PC-9 (cell line): ENCODE measurements at regions not wholly inside any gene's neighbourhood (a gene's known extent, or its start where the extent isn't known, plus 50 kb on each side); places are given as distances from the start of the nearest gene placed in this dataset.
A peak's percentile ranks its signal among the peaks of the same experiment; 100 is the strongest.

Source experiments
- BruUV-seq: library from RNA; stranded (reverse); fragments of 400-500 nt; replicated peaks from 2 replicates; lab custom pipeline; 2021; lab: Mats Ljungman, UMichigan
- CTCF ChIA-PET: fragments of 300-600 bp; sonication (Branson Sonifier 250); formaldehyde crosslinking; loops from one replicate; lab custom pipeline; 2022; ENCODE audit warnings: antibody characterized with exemption; lab: Charles Lee
- POLR2A ChIA-PET: fragments of 300-600 bp; sonication (Branson Sonifier 250); formaldehyde crosslinking; loops from one replicate; lab custom pipeline; 2022; ENCODE audit warnings: antibody characterized with exemption; ENCODE audit not compliant: unreplicated experiment; lab: Charles Lee
- DNase-seq, 2 experiments: peaks; one replicate each; pipeline versions ENCODE4 v3.0.0 to v3.0.0-alpha.2; 2015 to 2022; ENCODE audit warnings: mixed read lengths in 1 of 2
- H2AFZ ChIP-seq: fragments of 200-600 bp; sonication (generic); 2 replicates; pipeline ENCODE4 v1.8.1; 2017; ENCODE audit warnings: antibody characterized with exemption
- H3F3A ChIP-seq: fragments of 200-600 bp; sonication (generic); 2 replicates; pipeline ENCODE4 v1.8.1; 2017; ENCODE audit warnings: antibody characterized with exemption, mild to moderate bottlenecking, low read depth; ENCODE audit not compliant: insufficient read depth
- H3K27ac ChIP-seq: fragments of 200-600 bp; sonication (generic); 2 replicates; pipeline ENCODE4 v1.6.1; 2016; ENCODE audit warnings: mixed run types
- H3K27me3 ChIP-seq: fragments of 200-600 bp; sonication (generic); 2 replicates; pipeline ENCODE4 v1.6.1; 2016; ENCODE audit warnings: low read depth, mixed run types; ENCODE audit not compliant: insufficient read depth
- H3K36me3 ChIP-seq: fragments of 200-600 bp; sonication (generic); 2 replicates; pipeline ENCODE4 v1.6.1; 2016; ENCODE audit warnings: low read depth, mixed run types
- H3K4me1 ChIP-seq: fragments of 200-600 bp; sonication (generic); replicated peaks from 2 replicates; pipeline ENCODE4 v1.6.1; 2016; ENCODE audit warnings: mixed run types; ENCODE audit not compliant: insufficient read depth
- H3K4me2 ChIP-seq: fragments of 200-600 bp; sonication (generic); 2 replicates; pipeline ENCODE4 v1.6.1; 2017; ENCODE audit warnings: mixed run types
- H3K4me3 ChIP-seq: fragments of 200-600 bp; sonication (generic); 2 replicates; pipeline ENCODE4 v1.6.1; 2016; ENCODE audit warnings: mixed run types
- H3K79me2 ChIP-seq: fragments of 200-600 bp; sonication (generic); 2 replicates; pipeline ENCODE4 v1.6.1; 2017; ENCODE audit warnings: low read depth, mixed run types
- H3K9me2 ChIP-seq: fragments of 200-600 bp; sonication (generic); 2 replicates; pipeline ENCODE4 v1.8.1; 2017; ENCODE audit warnings: mild to moderate bottlenecking; ENCODE audit not compliant: insufficient read depth
- H3K9me3 ChIP-seq: fragments of 200-600 bp; sonication (generic); 2 replicates; pipeline ENCODE4 v1.8.1; 2016; ENCODE audit warnings: low read depth; ENCODE audit not compliant: insufficient read depth
- H4K20me1 ChIP-seq: fragments of 200-600 bp; sonication (generic); 2 replicates; pipeline ENCODE4 v1.8.1; 2017; ENCODE audit not compliant: insufficient read depth
- CTCF ChIP-seq: fragments of 200-600 bp; sonication (generic); conservative IDR thresholded peaks from 2 replicates; pipeline ENCODE4 v1.6.1; 2017; ENCODE audit warnings: mixed run types, antibody characterized with exemption, mild to moderate bottlenecking, moderate library complexity
- EZH2 ChIP-seq: fragments of 200-600 bp; sonication (generic); IDR thresholded peaks from 2 replicates; pipeline ENCODE4 v1.8.0; 2017; ENCODE audit warnings: antibody characterized with exemption, low read depth
- intact Hi-C: fragments of 100-400 bp; cut with micrococcal nuclease; formaldehyde crosslinking; loops from one replicate; pipeline ENCODE4 v1.10.0; 2022; ENCODE audit not compliant: unreplicated experiment

- Histone ChIP-seq H3K36me3 (no peaks in the 10 kb centered on the region), H3K27me3 (no peaks in the 10 kb centered on the region), H3K9me2 (no peaks in the 10 kb centered on the region), H3K9me3 (no peaks in the 10 kb centered on the region), H3K4me1 (no peaks in the 10 kb centered on the region), H3K4me2 (no peak overlapping the region), H4K20me1 (no peaks in the 10 kb centered on the region), H3K27ac (no peak overlapping the region), H2AFZ (no peak overlapping the region), H3K79me2 (no peaks in the 10 kb centered on the region), H3K4me3 (no peak overlapping the region), H3F3A (no peaks in the 10 kb centered on the region)
- intact Hi-C loops, result loop anchor here (10.0 kb wide), 2 partner anchors 198 to 632 kb away; no protein-coding TSS in a partner anchor
- no peak for TF ChIP-seq CTCF
- TF ChIP-seq EZH2, result no peak
- no TSS peak for BruUV-seq
- no peak for DNase-seq
- ChIA-PET CTCF (no interaction called here), POLR2A (no interaction called here)
These were observed 99.7 kb upstream of the EXOC2 start for GRCh38 chr6:792662-793061.

- H3K79me2 ChIP-seq, result no peaks in the 10 kb centered on the region
- H3K9me3 ChIP-seq, result no peaks in the 10 kb centered on the region
- H3K27me3 ChIP-seq, result no peaks in the 10 kb centered on the region
- no peaks in the 10 kb centered on the region for H3F3A ChIP-seq
- ChIA-PET POLR2A (no interaction called here), CTCF (no interaction called here)
- intact Hi-C loops, result no loop called here
- no peaks in the 10 kb centered on the region for H4K20me1 ChIP-seq
- no peak overlapping the region for H3K4me3 ChIP-seq
- H3K4me1 ChIP-seq, result no peaks in the 10 kb centered on the region
- no peak for DNase-seq
- H3K9me2 ChIP-seq, result no peaks in the 10 kb centered on the region
- BruUV-seq, result no TSS peak
- no peaks in the 10 kb centered on the region for H3K36me3 ChIP-seq
- H3K4me2 ChIP-seq, result no peak overlapping the region
- TF ChIP-seq EZH2, result no peak
- no peak for TF ChIP-seq CTCF
- no peak overlapping the region for H2AFZ ChIP-seq
- H3K27ac ChIP-seq, result no peak overlapping the region
These were observed 95.1 kb upstream of the EXOC2 start for GRCh38 chr6:788058-788457.

DNA sequence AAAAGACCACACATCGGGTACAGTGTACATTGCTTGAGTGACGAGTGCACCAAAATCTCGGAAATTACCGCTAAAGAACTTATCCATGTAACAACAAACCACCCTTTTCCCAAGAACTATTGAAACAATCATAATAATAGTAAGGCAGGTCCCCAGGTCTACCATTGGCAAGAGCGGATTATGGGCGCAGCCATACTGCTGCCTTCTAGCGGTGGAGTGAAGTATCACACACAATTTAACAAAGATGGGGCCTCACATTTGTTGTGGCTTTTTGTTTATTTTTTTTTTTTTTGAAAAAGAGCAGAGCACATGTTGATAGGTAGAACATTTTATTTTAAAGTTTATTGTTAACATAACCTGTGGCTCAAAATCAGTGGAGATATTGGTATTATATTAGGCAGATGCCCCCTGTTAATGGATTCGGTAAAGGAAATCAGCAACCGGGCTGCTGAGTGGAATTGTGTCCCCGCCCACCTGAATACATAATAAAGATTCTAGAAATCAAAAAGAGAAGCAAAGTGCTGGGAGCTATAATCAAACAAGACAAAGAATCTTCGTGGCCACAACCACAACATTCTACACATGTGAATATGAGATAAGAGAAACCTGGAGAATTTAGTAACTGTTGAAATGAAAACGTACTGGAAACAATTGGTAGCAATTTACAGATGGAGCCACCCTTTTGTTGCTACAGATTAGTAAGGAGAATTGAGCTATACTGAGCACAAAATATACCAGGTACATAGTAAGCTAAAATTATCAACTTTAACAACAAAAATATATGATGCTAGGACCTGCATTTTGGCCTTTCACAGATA lies 94.2 kb upstream of the EXOC2 start:
- no TSS peak for BruUV-seq
- no peaks in the 10 kb centered on the region for H3K4me1 ChIP-seq
- no peaks in the 10 kb centered on the region for H3K79me2 ChIP-seq
- DNase-seq, result no peak
- no peak overlapping the region for H3K4me3 ChIP-seq
- H4K20me1 ChIP-seq, result no peaks in the 10 kb centered on the region
- no peaks in the 10 kb centered on the region for H3K27me3 ChIP-seq
- H3F3A ChIP-seq, result no peaks in the 10 kb centered on the region
- no peaks in the 10 kb centered on the region for H3K9me2 ChIP-seq
- no peak overlapping the region for H2AFZ ChIP-seq
- intact Hi-C loops, result no loop called here
- H3K27ac ChIP-seq, result no peak overlapping the region
- no peaks in the 10 kb centered on the region for H3K36me3 ChIP-seq
- CTCF ChIA-PET, result no interaction called here
- no peaks in the 10 kb centered on the region for H3K9me3 ChIP-seq
- no peak for TF ChIP-seq EZH2
- TF ChIP-seq CTCF, result peak; percentile 68
- POLR2A ChIA-PET, result no interaction called here
- no peak overlapping the region for H3K4me2 ChIP-seq
